ENCODE measurements at regions not wholly inside any gene's neighbourhood (a gene's known extent, or its start where the extent isn't known, plus 50 kb on each side); places are given as distances from the start of the nearest gene placed in this dataset.

GRCh38 chr21:21767276-21767675, 769.1 kb downstream of the NCAM2 start:
- ATAC-seq (no peak), DNase-seq (ENCODE audit: low read depth, low spot score) (no peak)
- intact Hi-C loops (cut with micrococcal nuclease; ENCODE audit: unreplicated experiment) (no loop called here), in situ Hi-C loops (cut with HindIII; ENCODE audit: low pct_unique_long_range_greater_than_20kb, low sequenced_read_pairs) (no loop called here)
- BruUV-seq (replicated peaks): no TSS peak
- Histone ChIP-seq H3K4me3 (ENCODE audit: low read depth in 2 of 2, low read length in 2 of 2) (no peak overlapping the region), H3K27ac (ENCODE audit: low read length) (no peak overlapping the region), H3K27me3 (ENCODE audit: control insufficient read depth, insufficient read depth, low read length) (no peaks in the 10 kb centered on the region), H3K4me1 (ENCODE audit: control insufficient read depth, insufficient read depth, low read length) (no peaks in the 10 kb centered on the region), H3K36me3 (ENCODE audit: control insufficient read depth, insufficient read depth, low read length) (no peaks in the 10 kb centered on the region), H3K9me3 (ENCODE audit: control insufficient read depth, insufficient read depth, low read depth, low read length) (no peaks in the 10 kb centered on the region)
- CTCF ChIA-PET: no interaction called here
- TF ChIP-seq TCF7L2 (IDR thresholded peaks at IDR 0.05; ENCODE audit: low read depth, low read length) (no peak), POLR2AphosphoS5 (IDR thresholded peaks at IDR 0.05; ENCODE audit: low read depth, low read length) (no peak)
- POLR2A ChIA-PET: no interaction called here

- no TSS peak for BruUV-seq (replicated peaks)
- no peaks in the 10 kb centered on the region for H3K9me3 ChIP-seq (ENCODE audit: control insufficient read depth, insufficient read depth, low read depth, low read length)
- ATAC-seq (no peak), DNase-seq (ENCODE audit: low read depth, low spot score) (no peak)
- H3K4me3 ChIP-seq (ENCODE audit: low read depth in 2 of 2, low read length in 2 of 2): no peak overlapping the region
- TF ChIP-seq SIN3A (IDR thresholded peaks at IDR 0.05; ENCODE audit: borderline replicate concordance, insufficient read depth, low read depth, low read length): no peak
- TF ChIP-seq REST (IDR thresholded peaks at IDR 0.05; ENCODE audit: insufficient read depth in 1 of 2, low read depth in 2 of 2, low read length in 1 of 2): no peak
- TF ChIP-seq TCF7L2 (IDR thresholded peaks at IDR 0.05; ENCODE audit: low read depth, low read length): no peak
- no peak for TF ChIP-seq CTCF (IDR thresholded peaks at IDR 0.05)
- TF ChIP-seq POLR2AphosphoS5 (IDR thresholded peaks at IDR 0.05; ENCODE audit: low read depth, low read length): no peak
- no peaks in the 10 kb centered on the region; the same call in 1 of the 2 replicates for H3K4me1 ChIP-seq (ENCODE audit: control insufficient read depth, insufficient read depth, low read length)
- no peaks in the 10 kb centered on the region for H3K36me3 ChIP-seq (ENCODE audit: control insufficient read depth, insufficient read depth, low read length)
- H3K27me3 ChIP-seq (ENCODE audit: control insufficient read depth, insufficient read depth, low read length): no peaks in the 10 kb centered on the region
- POLR2A ChIA-PET: no interaction called here
- intact Hi-C loops (cut with micrococcal nuclease; ENCODE audit: unreplicated experiment) (no loop called here), in situ Hi-C loops (cut with HindIII; ENCODE audit: low pct_unique_long_range_greater_than_20kb, low sequenced_read_pairs) (no loop called here)
- no peak overlapping the region for H3K27ac ChIP-seq (ENCODE audit: low read length)
- CTCF ChIA-PET: no interaction called here
Measured at GRCh38 chr21:21788591-21788990, 790.4 kb downstream of the NCAM2 start.

GRCh38 chr21:21801921-21802320, 803.7 kb downstream of the NCAM2 start:
- no peak overlapping the region for H3K27ac ChIP-seq (ENCODE audit: low read length)
- POLR2A ChIA-PET: no interaction called here
- no peaks in the 10 kb centered on the region for H3K27me3 ChIP-seq (ENCODE audit: control insufficient read depth, insufficient read depth, low read length)
- ATAC-seq (no peak), DNase-seq (ENCODE audit: low read depth, low spot score) (no peak)
- no peaks in the 10 kb centered on the region for H3K4me1 ChIP-seq (ENCODE audit: control insufficient read depth, insufficient read depth, low read length)
- BruUV-seq (replicated peaks): no TSS peak
- no peak overlapping the region for H3K4me3 ChIP-seq (ENCODE audit: low read depth in 2 of 2, low read length in 2 of 2)
- CTCF ChIA-PET: no interaction called here
- no peak for TF ChIP-seq POLR2AphosphoS5 (IDR thresholded peaks at IDR 0.05; ENCODE audit: low read depth, low read length)
- TF ChIP-seq TCF7L2 (IDR thresholded peaks at IDR 0.05; ENCODE audit: low read depth, low read length): no peak
- TF ChIP-seq REST (IDR thresholded peaks at IDR 0.05; ENCODE audit: insufficient read depth in 1 of 2, low read depth in 2 of 2, low read length in 1 of 2): no peak
- no peak for TF ChIP-seq SIN3A (IDR thresholded peaks at IDR 0.05; ENCODE audit: borderline replicate concordance, insufficient read depth, low read depth, low read length)
- intact Hi-C loops (cut with micrococcal nuclease; ENCODE audit: unreplicated experiment) (no loop called here), in situ Hi-C loops (cut with HindIII; ENCODE audit: low pct_unique_long_range_greater_than_20kb, low sequenced_read_pairs) (no loop called here)
- H3K36me3 ChIP-seq (ENCODE audit: control insufficient read depth, insufficient read depth, low read length): no peaks in the 10 kb centered on the region
- H3K9me3 ChIP-seq (ENCODE audit: control insufficient read depth, insufficient read depth, low read depth, low read length): no peaks in the 10 kb centered on the region

All from Panc1 (cell line).